ENCODE measurements at regions not wholly inside any gene's neighbourhood (a gene's known extent, or its start where the extent isn't known, plus 50 kb on each side); places are given as distances from the start of the nearest gene placed in this dataset.

GRCh38 chr12:4220536-4221257 lies 52.9 kb upstream of the CCND2 start:
- H2AFZ ChIP-seq (ENCODE audit: low read depth) = no peak overlapping the region
- no peaks in the 10 kb centered on the region for H3K4me1 ChIP-seq (ENCODE audit: control insufficient read depth in 1 of 2, insufficient read depth in 2 of 2, low read depth in 1 of 2, low read length in 1 of 2)
- TF ChIP-seq MAX (IDR thresholded peaks at IDR 0.05; ENCODE audit: low read depth) (no peak), FOSL2 (IDR thresholded peaks at IDR 0.05; ENCODE audit: borderline replicate concordance, low read depth) (no peak), MXI1 (IDR thresholded peaks at IDR 0.05; ENCODE audit: low read depth, low read length) (no peak), NRF1 (IDR thresholded peaks at IDR 0.05; ENCODE audit: low read depth, low read length) (no peak), IRF3 (IDR thresholded peaks at IDR 0.05; ENCODE audit: low read depth, low read length) (no peak), EZH2phosphoT487 (IDR thresholded peaks at IDR 0.05; ENCODE audit: borderline replicate concordance, low read depth) (no peak), EP300 (IDR thresholded peaks at IDR 0.05; ENCODE audit: borderline replicate concordance in 1 of 2, low read depth in 1 of 2, low read length in 1 of 2) (no peak)
- H4K20me1 ChIP-seq (ENCODE audit: insufficient read depth) = no peaks in the 10 kb centered on the region
- H3K9me3 ChIP-seq = no peaks in the 10 kb centered on the region
- WGBS (ENCODE audit: low lambda C conversion rate) = 3% methylated on average over 7 of the region's 7 CpGs
- H3K36me3 ChIP-seq (replicated peaks in 1 of 2; ENCODE audit: control insufficient read depth in 1 of 2, insufficient read depth in 2 of 2, low read length in 1 of 2) = no peaks in the 10 kb centered on the region
- CTCF ChIA-PET = no interaction called here
- H3K27ac ChIP-seq (ENCODE audit: low read depth in 2 of 2, low read length in 1 of 2) = no peak overlapping the region
- no peaks in the 10 kb centered on the region for H3F3A ChIP-seq (replicated peaks; ENCODE audit: insufficient read depth)
- no peaks in the 10 kb centered on the region for H3K79me2 ChIP-seq (ENCODE audit: insufficient read depth)
- POLR2A ChIA-PET = no interaction called here
- peaks cover 5% of the 10 kb centered on the region; the same call in 1 of the 2 replicates for H3K27me3 ChIP-seq (ENCODE audit: insufficient read depth)
- H3K9me2 ChIP-seq = no peaks in the 10 kb centered on the region
- H3K9ac ChIP-seq = no peak overlapping the region
- DNase-seq = no peak
- no peak overlapping the region for H3K4me2 ChIP-seq
- H3K4me3 ChIP-seq (ENCODE audit: low read depth in 2 of 2, low read length in 1 of 2) = no peak overlapping the region

- no peaks in the 10 kb centered on the region for H3F3A ChIP-seq (replicated peaks; ENCODE audit: insufficient read depth)
- H3K27me3 ChIP-seq (ENCODE audit: insufficient read depth) = peaks cover 22% of the 10 kb centered on the region
- no peak overlapping the region for H3K4me2 ChIP-seq
- H3K36me3 ChIP-seq (replicated peaks in 1 of 2; ENCODE audit: control insufficient read depth in 1 of 2, insufficient read depth in 2 of 2, low read length in 1 of 2) = no peaks in the 10 kb centered on the region
- H3K27ac ChIP-seq (ENCODE audit: low read depth in 2 of 2, low read length in 1 of 2) = no peak overlapping the region
- no peaks in the 10 kb centered on the region for H4K20me1 ChIP-seq (ENCODE audit: insufficient read depth)
- no peak overlapping the region for H3K9ac ChIP-seq
- no peaks in the 10 kb centered on the region for H3K79me2 ChIP-seq (ENCODE audit: insufficient read depth)
- H3K9me3 ChIP-seq = no peaks in the 10 kb centered on the region
- no peak for DNase-seq
- TF ChIP-seq SIN3A (IDR thresholded peaks at IDR 0.05; ENCODE audit: borderline replicate concordance, low read depth, low read length) (no peak), GATA2 (CRISPR knock-in tag; IDR thresholded peaks at IDR 0.05) (no peak), RCOR1 (IDR thresholded peaks at IDR 0.05; ENCODE audit: low read length) (no peak), ELF1 (IDR thresholded peaks at IDR 0.05) (no peak), CHD2 (IDR thresholded peaks at IDR 0.05; ENCODE audit: low read length, partially characterized antibody) (no peak), TCF12 (IDR thresholded peaks at IDR 0.05) (no peak), IRF3 (IDR thresholded peaks at IDR 0.05; ENCODE audit: low read depth, low read length) (no peak), CTCF (IDR thresholded peaks at IDR 0.05) (no peak)
- no peak overlapping the region for H3K4me3 ChIP-seq (ENCODE audit: low read depth in 2 of 2, low read length in 1 of 2)
- no peak overlapping the region for H2AFZ ChIP-seq (ENCODE audit: low read depth)
- no peaks in the 10 kb centered on the region for H3K9me2 ChIP-seq
- ChIA-PET CTCF (interaction anchor here (1.9 kb wide), 1 partner anchor 59 kb away, joined by 6 read pairs; no protein-coding TSS in a partner anchor), POLR2A (no interaction called here)
- H3K4me1 ChIP-seq (ENCODE audit: control insufficient read depth in 1 of 2, insufficient read depth in 2 of 2, low read depth in 1 of 2, low read length in 1 of 2) = no peaks in the 10 kb centered on the region
- 1% methylated on average over 6 of the region's 6 CpGs for WGBS (ENCODE audit: low lambda C conversion rate)
These were observed 56.5 kb upstream of the CCND2 start for GRCh38 chr12:4217091-4217490.
